GM12892 (cell line): ENCODE measurements at regions not wholly inside any gene's neighbourhood (a gene's known extent, or its start where the extent isn't known, plus 50 kb on each side); places are given as distances from the start of the nearest gene placed in this dataset.

ENCODE experiments used
- POLR2A ChIP-seq: IDR thresholded peaks from 2 replicates; pipeline ENCODE4 v1.6.1; 2011; ENCODE audit warnings: low read depth, low read length, control low read depth
- POLR2AphosphoS5 ChIP-seq: IDR thresholded peaks from 2 replicates; pipeline ENCODE4 v1.6.1; 2011; ENCODE audit warnings: low read depth, low read length, control low read depth
- TAF1 ChIP-seq: IDR thresholded peaks from 2 replicates; pipeline ENCODE4 v1.6.1; 2011; ENCODE audit warnings: low read depth, mild to moderate bottlenecking, control low read depth, low read length, borderline replicate concordance

DNA sequence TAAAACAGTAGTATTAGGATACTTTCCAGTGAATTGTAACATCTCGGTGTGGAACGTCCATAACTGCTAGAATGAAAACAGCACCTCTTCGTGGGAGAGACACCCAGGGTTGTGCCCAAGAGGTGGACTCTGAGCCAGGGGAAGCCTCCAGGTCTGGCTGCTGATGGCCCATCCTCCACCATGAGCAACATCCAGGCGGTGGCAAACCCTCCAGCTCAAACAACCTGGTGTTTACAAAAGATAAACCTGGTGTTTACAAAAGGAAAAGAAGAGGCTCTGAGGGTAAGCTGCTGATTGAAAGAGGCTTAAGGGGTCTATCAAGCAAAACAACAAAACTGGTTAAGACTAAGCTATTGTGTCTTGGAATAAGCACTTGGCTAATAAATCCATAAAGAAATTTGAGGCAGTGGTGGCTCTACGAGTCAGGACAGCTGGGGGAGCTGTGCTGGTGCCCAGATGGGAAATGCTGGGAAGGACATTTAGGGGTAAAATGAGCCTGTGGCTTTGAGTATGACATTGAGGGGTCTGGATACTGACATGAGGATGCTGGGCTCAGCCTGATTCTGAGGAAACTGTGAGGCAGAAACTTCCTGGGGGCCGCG is 909.0 kb downstream of the BRD1 start:
- TF ChIP-seq POLR2AphosphoS5 (no peak), POLR2A (no peak), TAF1 (no peak)
